GM21381 (cell line): ENCODE measurements at regions not wholly inside any gene's neighbourhood (a gene's known extent, or its start where the extent isn't known, plus 50 kb on each side); places are given as distances from the start of the nearest gene placed in this dataset.
"Not testable (repeated sequence)": the region's sequence is repeated elsewhere in the genome, so short reads cannot be mapped to it uniquely, and the experiment has no call there.

Experiments used
- ATAC-seq: cut with Tn5 transposase; IDR thresholded peaks from one replicate; pipeline ENCODE4 v1.9.1; 2021; ENCODE audit warnings: mild to moderate bottlenecking, moderate library complexity; ENCODE audit not compliant: unreplicated experiment

DNA sequence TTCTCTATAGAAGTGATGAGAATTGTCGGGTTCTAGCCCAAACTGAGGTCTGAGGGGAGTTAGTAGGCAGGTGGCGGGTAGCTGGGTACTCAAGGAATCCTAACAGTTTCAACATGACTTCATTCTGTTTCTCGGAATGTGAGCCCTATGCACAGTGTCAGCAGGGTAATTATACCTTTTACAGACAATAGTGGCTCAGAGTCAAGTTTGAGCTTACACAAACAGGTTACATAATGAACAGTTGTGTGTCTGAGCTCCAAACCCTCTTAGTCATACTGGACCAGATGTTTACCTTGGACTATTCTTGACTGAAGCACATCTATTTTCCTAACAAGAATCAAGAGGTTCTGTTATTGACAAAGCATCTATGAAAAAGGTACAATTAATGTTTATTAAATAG is 1066.7 kb upstream of the PCDH20 start:
- ATAC-seq, result no peak

DNA sequence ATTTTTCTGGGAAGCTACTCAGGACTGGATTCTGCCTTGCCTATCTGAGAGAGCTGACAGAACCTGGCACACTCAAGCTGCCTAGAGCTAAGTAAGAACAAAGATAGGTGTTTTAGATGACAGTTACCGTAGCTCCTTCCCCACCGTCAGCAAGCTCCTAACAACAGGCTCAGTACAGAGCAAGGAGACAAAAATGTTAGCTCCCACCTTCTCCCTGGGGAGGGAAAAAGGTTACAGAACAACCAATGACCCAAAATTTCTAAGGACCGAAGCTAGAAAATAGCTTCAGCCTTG is 1058.2 kb upstream of the PCDH20 start:
- ATAC-seq, result no peak

DNA sequence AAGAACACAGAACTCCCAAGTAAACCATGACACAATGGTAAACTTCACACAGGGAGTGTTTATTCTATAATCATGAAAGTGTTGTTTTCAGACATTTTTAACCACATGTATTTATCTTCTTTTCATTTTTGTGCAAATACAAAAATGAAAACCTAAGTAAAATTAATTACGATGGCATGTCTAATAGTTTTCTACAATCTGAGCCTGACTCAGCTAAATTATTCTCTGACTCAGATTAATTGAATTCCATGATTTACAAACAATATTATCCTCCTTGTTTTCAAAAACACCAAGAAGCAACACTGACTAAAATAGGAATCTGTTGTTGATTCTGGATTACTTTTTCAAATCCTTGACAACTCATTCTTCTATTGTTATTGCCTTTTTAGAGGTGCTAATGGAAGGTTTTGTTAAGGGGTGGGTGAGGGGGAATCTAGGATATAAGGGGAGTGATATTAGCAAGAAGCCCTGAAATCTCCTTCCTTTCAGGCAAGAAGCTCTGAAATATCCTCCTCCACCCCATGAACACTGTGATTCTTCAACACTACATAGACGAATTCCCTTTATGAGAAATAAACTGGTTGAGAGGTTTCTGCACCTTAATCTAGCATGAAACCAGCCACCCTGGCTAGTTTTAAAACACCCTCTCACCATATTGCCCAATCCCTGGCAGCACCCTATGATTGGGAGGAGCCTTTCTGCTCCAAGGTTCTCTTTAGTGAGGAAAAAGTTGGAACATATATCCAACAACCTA is 1057.7 kb upstream of the PCDH20 start:
- ATAC-seq, result no peak

DNA sequence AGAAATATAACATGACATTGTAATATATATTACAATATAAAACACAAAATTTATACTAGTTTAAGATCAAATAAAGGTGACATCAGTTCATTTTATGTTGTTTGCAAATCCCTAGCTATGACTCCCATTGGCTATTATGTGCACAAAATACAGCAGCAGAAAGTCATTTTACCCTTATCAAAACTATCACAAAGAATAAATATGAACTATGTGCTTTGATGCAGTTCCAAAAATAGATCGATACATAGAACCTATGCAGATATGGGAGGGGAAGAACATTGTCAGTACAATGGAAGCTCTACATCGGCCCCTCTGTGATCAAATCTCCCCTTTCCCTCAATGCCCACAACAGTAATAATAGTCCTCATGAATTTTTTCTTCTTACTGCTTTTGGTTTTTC is 1038.1 kb upstream of the PCDH20 start:
- ATAC-seq, result no peak

DNA sequence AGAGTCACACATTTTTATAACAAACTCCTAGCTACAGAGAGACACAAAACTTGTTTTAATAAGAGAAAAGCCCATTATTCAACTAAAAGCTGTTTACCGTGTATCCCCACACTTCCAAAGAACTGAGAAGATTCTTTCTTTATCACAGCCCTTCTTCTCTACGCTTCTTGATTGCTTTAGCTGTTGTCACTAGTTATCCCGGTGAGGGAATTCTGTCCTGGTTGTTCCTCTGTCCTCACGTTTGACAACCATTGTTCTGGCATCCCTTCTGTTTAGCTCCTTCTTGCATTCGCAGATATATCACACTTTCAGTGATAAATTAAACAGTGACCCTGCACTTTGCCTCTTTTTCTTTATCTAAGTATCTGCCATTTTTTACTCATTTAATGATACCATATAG is 1035.1 kb upstream of the PCDH20 start:
- ATAC-seq, result no peak

DNA sequence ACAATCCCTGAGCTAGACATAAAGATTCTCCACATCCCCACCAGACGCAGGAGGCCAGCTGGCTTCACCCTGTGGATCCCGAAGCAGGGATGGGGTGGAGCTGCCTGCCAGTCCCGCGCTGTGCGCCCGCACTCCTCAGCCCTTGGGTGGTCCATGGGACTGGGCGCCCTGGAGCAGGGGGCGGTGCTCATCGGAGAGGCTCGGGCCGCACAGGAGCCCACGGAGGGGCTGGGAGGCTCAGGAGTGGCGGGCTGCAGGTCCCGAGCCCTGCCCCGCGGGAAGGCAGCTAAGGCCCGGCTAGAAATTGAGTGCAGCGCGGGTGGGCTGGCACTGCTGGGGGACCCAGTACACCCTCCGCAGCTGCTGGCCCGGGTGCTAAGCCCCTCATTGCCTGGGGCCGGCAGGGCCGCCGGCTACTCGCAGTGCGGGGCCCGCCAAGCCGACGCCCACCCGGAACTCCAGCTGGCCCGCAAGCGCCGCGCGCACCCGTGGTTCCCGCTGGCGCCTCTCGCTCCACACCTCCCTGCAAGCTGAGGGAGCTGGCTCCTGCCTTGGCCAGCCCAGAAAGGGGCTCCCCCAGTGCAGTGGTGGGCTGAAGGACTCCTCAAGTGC is 1032.2 kb upstream of the PCDH20 start:
- ATAC-seq, result not testable (repeated sequence)

DNA sequence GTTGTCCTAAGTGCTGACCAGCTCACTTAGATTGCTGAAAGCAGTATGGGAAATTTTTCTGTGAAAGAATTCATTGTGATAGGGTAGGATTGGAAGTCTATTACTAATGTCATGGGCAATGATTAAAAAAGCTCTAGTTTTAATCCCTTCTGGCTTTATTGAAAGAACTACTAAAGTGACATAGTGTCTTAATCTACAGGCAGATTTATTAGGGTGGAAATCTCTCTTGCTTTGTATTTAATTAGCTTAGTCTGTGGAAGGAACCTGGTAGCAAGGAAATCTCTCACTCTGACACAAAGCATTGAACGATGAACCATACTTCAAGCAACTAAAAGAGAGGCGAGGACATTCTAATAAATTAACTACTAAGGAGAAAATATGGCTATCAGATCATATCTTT is 1029.2 kb upstream of the PCDH20 start:
- no peak for ATAC-seq

DNA sequence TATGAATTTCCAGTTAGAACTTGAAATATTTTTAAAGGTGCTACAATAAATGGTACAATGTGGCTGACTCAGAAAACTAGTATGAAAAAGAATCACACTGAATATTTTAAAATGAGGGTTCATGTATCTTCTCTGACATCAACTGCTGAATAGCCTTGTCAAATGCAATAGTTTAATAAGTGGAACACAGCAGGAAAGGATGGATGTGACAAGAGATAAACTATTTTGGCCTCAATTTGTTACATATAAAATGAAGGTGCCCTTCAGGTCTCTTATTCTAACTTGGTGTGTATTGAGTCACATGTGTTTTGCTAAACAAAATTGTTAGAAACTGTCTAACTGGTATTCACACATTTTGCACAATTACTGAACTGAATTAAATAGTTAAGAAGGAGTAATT is 1018.4 kb upstream of the PCDH20 start:
- no peak for ATAC-seq

DNA sequence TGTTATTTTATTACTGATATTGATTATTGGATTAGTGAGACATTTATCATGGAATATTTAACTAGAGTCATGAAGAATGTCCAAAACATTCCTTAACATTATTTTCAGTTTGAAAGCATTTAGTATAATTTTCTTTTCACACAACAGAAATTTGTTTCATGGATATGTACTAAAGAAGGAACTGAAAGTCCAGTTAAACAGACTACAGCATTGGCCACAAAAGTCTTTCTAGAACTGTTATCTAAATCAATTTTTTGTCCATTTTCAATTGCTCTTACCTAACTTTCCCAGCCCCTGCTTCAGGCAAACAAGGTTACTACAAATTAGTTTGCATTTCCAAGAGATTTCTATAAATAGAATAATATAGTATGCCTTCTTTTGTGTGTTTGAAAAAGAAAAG is 1018.0 kb upstream of the PCDH20 start:
- ATAC-seq, result no peak

DNA sequence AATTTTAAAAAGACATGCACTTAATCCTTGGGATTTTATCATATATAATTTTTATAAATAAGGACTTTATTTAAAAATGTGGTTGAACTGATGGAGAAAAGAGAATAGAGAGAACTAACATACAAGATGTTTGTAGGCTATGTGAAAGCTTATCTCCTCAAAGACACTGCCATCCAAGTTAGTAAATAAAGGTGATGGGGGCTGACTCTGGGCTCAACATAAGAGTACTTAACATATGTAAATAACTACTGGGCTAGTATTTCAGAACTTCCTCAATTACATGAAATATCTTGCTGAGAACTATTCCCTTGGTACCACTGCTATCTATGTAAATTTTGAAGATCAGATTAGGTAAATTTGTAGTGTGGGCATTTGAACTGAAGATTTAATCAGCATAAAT is 1017.3 kb upstream of the PCDH20 start:
- ATAC-seq, result no peak

DNA sequence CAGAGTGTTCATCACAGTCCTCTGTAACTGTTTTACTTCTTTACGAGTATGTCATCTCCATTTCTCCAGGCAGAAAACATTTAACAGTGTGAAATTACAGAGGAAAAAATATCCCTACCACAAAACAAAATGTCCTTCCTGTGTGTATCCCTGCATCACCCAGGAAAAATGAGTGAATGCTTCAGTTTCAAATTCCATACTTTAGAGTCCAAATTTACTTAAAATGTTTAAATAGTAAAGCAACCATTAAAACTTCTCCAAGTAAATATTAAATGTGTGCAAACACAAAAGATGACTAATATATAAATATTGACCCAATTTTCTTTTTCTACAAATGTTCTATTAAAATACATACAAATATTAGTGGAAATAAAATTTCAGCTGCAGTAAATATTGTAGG is 1016.6 kb upstream of the PCDH20 start:
- no peak for ATAC-seq

DNA sequence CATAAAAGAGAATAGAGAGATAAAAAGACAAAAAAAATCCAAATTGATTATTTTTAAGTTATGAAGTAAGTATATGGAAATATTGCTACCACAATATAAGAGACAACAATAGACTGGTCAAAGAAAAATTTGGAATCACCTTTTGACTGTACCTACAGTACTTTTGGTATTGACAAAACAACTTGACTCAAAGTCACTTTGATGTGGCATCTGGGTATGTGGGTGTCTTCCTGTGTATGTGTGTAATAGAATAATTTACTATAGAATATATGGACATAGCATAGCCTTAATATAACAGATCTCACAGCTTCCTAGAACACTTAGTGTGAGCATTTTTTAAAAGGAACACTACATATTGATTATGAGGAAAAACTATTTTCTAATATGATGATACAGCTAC is 1016.2 kb upstream of the PCDH20 start:
- ATAC-seq, result no peak

DNA sequence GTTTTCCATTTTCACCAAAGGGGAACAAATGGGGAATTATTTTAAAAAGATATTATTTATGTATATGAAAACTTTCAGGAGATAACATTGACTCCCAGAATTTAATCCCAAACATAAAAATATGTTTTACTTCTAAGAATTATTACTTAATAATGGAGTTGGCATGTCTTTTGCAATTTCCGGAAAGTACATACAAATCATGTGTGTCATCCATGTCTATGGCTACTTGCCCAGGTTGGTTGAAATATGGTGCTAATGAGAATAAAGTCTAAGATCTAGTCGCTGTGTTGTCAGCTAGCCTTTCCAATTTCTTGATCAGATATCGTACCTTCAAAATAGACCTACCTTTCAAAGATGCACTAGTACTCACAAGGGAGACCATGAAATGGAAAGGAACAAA is 1003.2 kb upstream of the PCDH20 start:
- ATAC-seq, result no peak

DNA sequence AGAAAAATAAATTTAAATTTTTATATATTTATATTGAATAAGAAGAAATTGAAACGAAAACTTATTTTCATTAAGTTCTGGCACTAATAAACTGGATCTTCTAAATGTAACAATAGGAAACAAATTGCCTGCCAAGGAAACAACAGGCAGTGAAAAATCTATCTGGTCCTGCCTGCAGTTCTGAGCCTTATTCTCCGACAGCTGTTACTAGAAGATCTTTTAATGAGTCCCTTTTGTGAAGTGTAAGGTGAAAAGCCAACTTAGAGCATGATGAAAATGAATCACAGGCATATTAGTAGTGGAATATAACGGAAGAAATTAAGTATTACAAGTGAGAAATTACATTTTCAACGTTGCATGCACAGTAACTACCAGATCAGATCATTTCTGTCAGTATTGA is 1002.7 kb upstream of the PCDH20 start:
- no peak for ATAC-seq

DNA sequence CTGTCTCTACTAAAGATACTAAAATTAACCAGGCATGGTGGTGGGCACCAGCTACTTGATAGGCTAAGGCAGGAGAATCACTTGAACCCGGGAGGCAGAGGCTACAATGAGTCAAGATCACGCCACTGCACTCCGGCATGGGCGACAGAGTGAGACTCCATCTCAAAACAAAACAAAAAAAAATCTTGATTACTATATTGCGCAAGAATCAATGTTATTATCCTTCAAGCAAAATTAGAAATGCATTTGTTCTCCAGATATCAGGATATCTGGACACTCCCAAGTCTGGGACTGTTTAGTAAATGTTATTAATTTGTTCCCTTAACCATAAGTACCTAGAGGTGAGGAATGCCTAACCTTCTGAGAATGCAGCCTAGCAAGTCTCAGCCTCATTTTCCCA is 992.2 kb upstream of the PCDH20 start:
- ATAC-seq, result no peak

DNA sequence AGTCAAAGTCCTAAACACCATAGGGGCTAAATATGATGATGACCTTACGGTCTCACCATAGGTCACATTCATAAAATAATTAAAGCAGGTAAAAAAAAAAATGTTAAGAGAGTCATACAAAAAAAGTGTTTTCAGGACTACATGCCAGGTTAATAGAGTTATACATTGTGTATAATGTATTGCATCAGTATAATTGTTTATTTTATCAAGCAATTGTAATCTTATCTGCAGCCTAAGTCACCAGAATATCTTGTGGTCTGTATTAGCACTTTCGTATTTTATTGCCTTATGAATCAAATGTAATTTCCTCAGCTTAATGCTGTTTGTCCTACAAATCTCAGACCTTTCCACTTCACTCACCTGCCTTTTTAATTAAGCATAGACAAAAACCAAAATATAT is 972.9 kb upstream of the PCDH20 start:
- no peak for ATAC-seq

DNA sequence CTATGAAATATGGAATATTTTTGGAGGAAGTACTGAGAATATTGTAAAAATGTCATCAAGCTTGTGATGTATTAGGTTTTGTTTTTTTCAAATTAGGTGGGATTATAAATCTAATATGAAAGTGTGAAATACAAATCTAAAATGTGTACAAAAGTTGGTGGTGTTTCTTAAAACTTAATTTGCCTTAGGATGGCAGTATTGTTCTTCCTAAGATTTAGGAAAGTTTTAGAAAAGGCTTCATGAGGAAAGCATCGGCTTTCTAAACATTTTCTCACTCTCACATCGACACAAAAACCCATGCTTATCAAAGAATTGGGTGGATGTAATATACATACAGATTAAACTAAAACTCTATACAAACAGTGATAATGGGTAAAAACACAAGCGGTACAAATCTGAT is 972.0 kb upstream of the PCDH20 start:
- ATAC-seq, result no peak

DNA sequence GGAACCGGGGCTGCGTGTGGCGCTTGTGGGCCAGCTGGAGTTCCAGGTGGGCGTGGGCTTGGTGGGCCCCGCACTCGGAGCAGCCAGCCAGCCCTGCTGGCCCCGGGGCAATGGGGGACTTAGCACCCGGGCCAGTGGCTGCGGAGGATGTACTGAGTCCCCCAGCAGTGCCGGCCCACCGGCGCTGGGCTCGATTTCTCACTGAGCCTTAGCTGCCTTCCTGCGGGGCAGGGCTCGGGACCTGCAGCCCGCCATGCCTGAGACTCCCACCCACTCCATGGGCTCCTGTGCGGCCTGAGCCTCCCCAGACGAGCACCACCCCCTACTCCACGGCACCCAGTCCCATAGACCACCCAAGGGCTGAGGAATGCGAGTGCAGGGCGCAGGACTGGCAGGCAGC is 963.6 kb upstream of the PCDH20 start:
- ATAC-seq, result not testable (repeated sequence)

DNA sequence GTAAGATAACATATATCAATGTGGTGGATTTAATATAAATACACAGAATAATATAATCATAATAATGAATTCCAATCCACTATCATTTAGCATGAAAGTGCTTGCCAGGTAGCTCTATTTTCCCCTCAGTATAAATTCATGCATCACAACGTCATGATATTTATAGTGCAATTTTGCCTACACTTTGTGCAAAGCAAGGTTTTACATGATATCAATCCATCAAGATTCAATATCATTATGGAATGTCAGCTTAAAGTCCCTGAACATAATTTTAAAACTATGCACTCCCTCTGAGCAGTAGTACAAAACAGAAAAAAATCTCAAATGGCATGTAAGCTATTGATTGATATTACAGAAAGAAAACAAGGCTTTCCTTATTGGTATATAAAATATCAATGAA is 962.2 kb upstream of the PCDH20 start:
- no peak for ATAC-seq

DNA sequence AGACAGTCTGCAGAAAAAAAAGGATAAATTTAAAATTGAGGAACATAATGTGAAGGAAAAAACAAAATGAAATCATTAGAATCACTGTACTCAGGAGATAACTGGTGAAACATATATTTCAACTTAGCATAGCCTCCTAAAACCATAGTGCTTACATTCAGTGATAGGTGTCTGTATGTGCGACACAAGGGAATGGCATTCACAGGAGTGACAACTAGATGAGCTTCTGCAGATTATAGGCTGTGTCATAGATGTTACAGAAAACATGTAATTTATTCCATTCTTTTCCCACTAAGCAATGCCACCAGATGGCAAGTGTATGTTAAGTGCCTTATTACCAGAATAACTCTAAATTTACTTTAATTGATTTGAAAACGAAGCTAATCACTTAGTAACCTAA is 960.0 kb upstream of the PCDH20 start:
- no peak for ATAC-seq

DNA sequence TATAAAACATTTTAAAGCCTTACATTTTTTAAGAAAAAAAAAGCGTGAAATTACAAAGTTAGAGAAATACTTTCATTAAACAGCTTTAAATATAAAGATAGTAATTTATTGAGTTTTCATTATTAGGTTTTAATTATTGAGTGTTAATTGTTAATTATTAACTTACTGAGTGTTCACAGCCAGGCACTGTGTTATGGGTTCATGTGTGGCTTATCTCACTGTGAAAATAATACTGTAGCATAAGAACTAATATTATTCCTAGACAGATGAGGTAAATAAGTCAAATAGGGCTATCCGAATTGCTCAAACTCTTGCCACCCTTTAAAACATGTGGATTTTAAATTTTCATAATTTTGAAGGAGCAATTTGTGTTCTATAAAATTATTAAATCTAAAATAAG is 956.1 kb upstream of the PCDH20 start:
- no peak for ATAC-seq

DNA sequence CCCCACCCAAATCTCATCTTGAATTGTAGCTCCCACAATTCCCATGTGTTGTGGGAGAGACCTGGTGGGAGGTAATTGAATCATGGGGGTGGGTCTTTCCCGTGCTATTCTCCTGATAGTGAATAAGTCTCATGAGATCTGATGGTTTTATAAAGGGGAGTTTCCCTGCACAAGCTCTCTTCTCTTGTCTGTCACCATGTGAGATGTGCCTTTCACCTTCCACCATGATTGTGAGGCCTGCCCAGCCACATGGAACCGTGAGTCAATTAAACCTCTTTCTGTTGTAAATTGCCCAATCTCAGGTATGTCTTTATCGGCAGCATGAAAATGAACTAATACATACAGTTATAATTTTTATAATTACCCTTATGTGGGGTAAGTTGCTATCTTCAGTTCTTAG is 952.3 kb upstream of the PCDH20 start:
- ATAC-seq, result not testable (repeated sequence)

DNA sequence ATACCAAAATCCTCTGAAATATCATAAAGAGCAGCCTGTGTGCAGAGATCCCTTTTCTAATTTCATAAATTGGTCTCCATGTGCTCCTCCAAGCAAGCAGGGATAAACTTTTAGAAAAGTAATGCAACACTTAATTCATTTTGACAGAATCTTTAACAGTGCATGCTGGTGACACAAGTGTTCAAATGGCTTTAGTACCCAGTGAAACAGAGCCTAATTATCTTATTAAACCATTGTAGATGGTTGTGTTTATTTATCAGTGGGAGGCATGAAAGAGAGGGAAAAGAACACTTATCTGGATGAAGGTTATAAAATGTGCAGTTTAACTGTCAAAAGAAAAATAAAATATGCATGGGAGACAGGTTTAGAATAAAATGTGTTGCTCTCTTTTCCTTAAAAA is 945.0 kb upstream of the PCDH20 start:
- no peak for ATAC-seq
